Thyroid gland (tissue), 4 donors: ENCODE measurements at regions not wholly inside any gene's neighbourhood (a gene's known extent, or its start where the extent isn't known, plus 50 kb on each side); places are given as distances from the start of the nearest gene placed in this dataset. TPM values are rescaled to one million over a fixed set of nuclear protein-coding genes. Genes with fewer than 3 reads are reported as not detected.

Source experiments
- DNase-seq, 2 donors: peaks; one replicate each; pipeline ENCODE4 v3.0.0-alpha.2; 2019
- H3K27ac ChIP-seq, 3 donors: fragments of 200-600 bp; sonication (generic); 1 replicate in 2 of 3; 2 replicates in 1 of 3; pipeline ENCODE4 v1.5.1; 2016 to 2019; ENCODE audit warnings: mild to moderate bottlenecking in 1 of 3, moderate library complexity in 1 of 3
- H3K27me3 ChIP-seq: fragments of 200-600 bp; sonication (generic); one replicate; pipeline ENCODE4 v1.5.1; 2019
- H3K36me3 ChIP-seq, 2 donors: fragments of 200-600 bp; sonication (generic); one replicate each; pipeline ENCODE4 v1.5.1; 2016 to 2019
- H3K4me1 ChIP-seq, 2 donors: fragments of 200-600 bp; sonication (generic); one replicate each; pipeline ENCODE4 v1.5.1; 2017 to 2019
- H3K4me3 ChIP-seq, 3 donors: fragments of 200-600 bp; sonication (generic); replicated peaks in 1 of 3; 1 replicate in 2 of 3; 2 replicates in 1 of 3; pipeline ENCODE4 v1.5.1; 2016; ENCODE audit warnings: mild to moderate bottlenecking in 1 of 3
- H3K9me3 ChIP-seq: fragments of 200-600 bp; sonication (generic); one replicate; pipeline ENCODE4 v1.5.1; 2017
- CTCF ChIP-seq, 6 experiments: fragments of 200-600 bp in 3 of 6; fragments of 450-650 bp in 3 of 6; sonication (generic) in 3 of 6; IDR thresholded peaks; one replicate each; pipeline ENCODE4 v1.5.1; 2016 to 2019; ENCODE audit warnings: antibody characterized with exemption in 6 of 6, mild to moderate bottlenecking in 2 of 6, inconsistent platforms in 1 of 6, moderate library complexity in 1 of 6
- POLR2A ChIP-seq, 2 donors: fragments of 450-650 bp; IDR thresholded peaks; one replicate each; pipeline ENCODE4 v1.6.1; 2017; ENCODE audit warnings: antibody characterized with exemption in 2 of 2, mild to moderate bottlenecking in 2 of 2, moderate library complexity in 1 of 2
- WGBS, 2 donors: methylation state at CpG; one replicate each; pipeline ENCODE4 v1.1.5; 2017; 5-methylcytosine and 5-hydroxymethylcytosine counted together
- intact Hi-C: fragments of 100-400 bp; cut with DNase I; formaldehyde crosslinking; loops from one replicate; pipeline ENCODE4 v1.15.1; 2023
- small RNA-seq: library from RNA; depleted of rRNA; stranded (forward); fragments of <200 nt; gene quantifications from one replicate; pipeline ENCODE3, GENCODE V24; 2016

- TF ChIP-seq CTCF (IDR thresholded peaks at IDR 0.05): no peak
- no peak for TF ChIP-seq POLR2A (IDR thresholded peaks at IDR 0.05)
- intact Hi-C loops: no loop called here
- H3K4me3 ChIP-seq: no peak overlapping the region
- DNase-seq: no peak
- H3K9me3 ChIP-seq: no peaks in the 10 kb centered on the region
- H3K36me3 ChIP-seq: no peaks in the 10 kb centered on the region
- 36 to 60% methylated on average over 1 of the region's 1 CpG for WGBS, 2 donors
- no peaks in the 10 kb centered on the region for H3K27me3 ChIP-seq
- H3K4me1 ChIP-seq: no peaks in the 10 kb centered on the region
- no peak overlapping the region for H3K27ac ChIP-seq
These were observed 49.9 kb upstream of the SSBP2 start for GRCh38 chr5:81800797-81801196.

Small RNA genes lying in the stretch of these regions (small RNA-seq; reads per million reads assigned to genes)
- gene SEM1P1: not detected
